Astrocyte (in vitro differentiated cells and primary cell): ENCODE measurements at regions not wholly inside any gene's neighbourhood (a gene's known extent, or its start where the extent isn't known, plus 50 kb on each side); places are given as distances from the start of the nearest gene placed in this dataset.

Experiments used
- CTCF ChIP-seq: IDR thresholded peaks from 2 replicates; pipeline ENCODE4 v1.5.1; 2011; ENCODE audit warnings: low read depth, mild to moderate bottlenecking, inconsistent platforms, low read length, moderate library complexity; ENCODE audit not compliant: insufficient read depth
- EZH2 ChIP-seq: IDR thresholded peaks from 2 replicates; pipeline ENCODE4 v1.6.1; 2012; ENCODE audit warnings: mild to moderate bottlenecking, low read length, inconsistent platforms; ENCODE audit not compliant: insufficient read depth

- TF ChIP-seq EZH2: no peak
- TF ChIP-seq CTCF: no peak
Observed at GRCh38 chr7:41425926-41426325, 277.0 kb downstream of the INHBA start.
